ENCODE measurements at regions not wholly inside any gene's neighbourhood (a gene's known extent, or its start where the extent isn't known, plus 50 kb on each side); places are given as distances from the start of the nearest gene placed in this dataset.

- Histone ChIP-seq H3K4me1 (replicated peaks in 1 of 4; ENCODE audit: control insufficient read depth in 3 of 4, insufficient read depth in 4 of 4, low read length in 3 of 4) (no peaks in the 10 kb centered on the region), H4K8ac (ENCODE audit: extremely low read depth, insufficient read depth, low read length) (no peak overlapping the region), H3K18ac (ENCODE audit: extremely low read depth, low read length) (no peak overlapping the region), H3K79me1 (ENCODE audit: low read depth, low read length) (no peaks in the 10 kb centered on the region), H3K4ac (replicated peaks; ENCODE audit: insufficient read length, low read depth, low read length) (no peak overlapping the region), H3K9me3 (ENCODE audit: insufficient read depth in 2 of 2, low read depth in 1 of 2, low read length in 1 of 2) (no peaks in the 10 kb centered on the region), H3K56ac (replicated peaks; ENCODE audit: insufficient read length, low read depth, low read length) (no peak overlapping the region), H2BK12ac (ENCODE audit: low read depth, low read length) (no peak overlapping the region), H3K23me2 (ENCODE audit: low read depth, low read length) (no peaks in the 10 kb centered on the region), H2BK120ac (replicated peaks; ENCODE audit: low read depth, low read length) (no peak overlapping the region), H4K91ac (replicated peaks; ENCODE audit: insufficient read length, low read length) (no peak overlapping the region), H3K14ac (ENCODE audit: insufficient read length) (no peak overlapping the region), H3K23ac (ENCODE audit: insufficient read length) (no peak overlapping the region), H3K9ac (replicated peaks in 1 of 4; ENCODE audit: extremely low read depth in 1 of 4, low read depth in 3 of 4, low read length in 3 of 4) (no peak overlapping the region), H3K79me2 (ENCODE audit: control insufficient read depth in 1 of 2, insufficient read depth in 2 of 2, low read length in 2 of 2) (no peaks in the 10 kb centered on the region), H2BK20ac (ENCODE audit: low read length) (no peak overlapping the region), H3K4me3 (ENCODE audit: extremely low read depth in 1 of 4, insufficient read depth in 2 of 4, low read depth in 3 of 4, low read length in 4 of 4) (no peak overlapping the region), H3K4me2 (ENCODE audit: insufficient read depth in 1 of 2, low read depth in 2 of 2, low read length in 2 of 2) (no peak overlapping the region), H2BK15ac (ENCODE audit: low read length) (no peak overlapping the region), H2AK5ac (ENCODE audit: low read depth, low read length) (no peak overlapping the region), H4K5ac (ENCODE audit: insufficient read length, low read depth, low read length) (no peak overlapping the region), H2BK5ac (ENCODE audit: low read depth, low read length) (no peak overlapping the region), H3K36me3 (ENCODE audit: control insufficient read depth in 2 of 4, insufficient read depth in 4 of 4, low read length in 3 of 4) (no peaks in the 10 kb centered on the region), H4K20me1 (replicated peaks in 1 of 2; ENCODE audit: control insufficient read depth in 1 of 2, insufficient read depth in 2 of 2, low read length in 2 of 2) (no peaks in the 10 kb centered on the region), H2AFZ (ENCODE audit: low read length) (no peak overlapping the region), H3K27me3 (replicated peaks in 1 of 4; ENCODE audit: control insufficient read depth in 3 of 4, extremely low read depth in 1 of 4, insufficient read depth in 3 of 4, low read length in 3 of 4) (no peaks in the 10 kb centered on the region), H3K27ac (ENCODE audit: low read depth, low read length) (no peak overlapping the region)
- FAIRE-seq (no peak), DNase-seq (ENCODE audit: low read depth in 1 of 2, low spot score in 2 of 2) (no peak)
- POLR2A ChIA-PET (ENCODE audit: partially characterized antibody): no interaction called here
- CTCF ChIA-PET (ENCODE audit: partially characterized antibody): interaction anchor here (0.5 to 1.1 kb wide), 2 partner anchors 216 to 566 kb away, joined by 3 read pairs; no protein-coding TSS in a partner anchor
- TF ChIP-seq ATF3 (IDR thresholded peaks at IDR 0.05; ENCODE audit: insufficient read depth, low read depth, low read length) (no peak), ASH2L (IDR thresholded peaks at IDR 0.05; ENCODE audit: low read length) (no peak), SIN3A (conservative IDR thresholded peaks at IDR 0.05 in 1 of 2, IDR thresholded peaks at IDR 0.05 in 1 of 2; ENCODE audit: low read depth in 1 of 2, low read length in 2 of 2) (no peak), TAF7 (optimal IDR thresholded peaks at IDR 0.05; ENCODE audit: borderline replicate concordance, low read depth, low read length) (no peak), RNF2 (IDR thresholded peaks at IDR 0.05; ENCODE audit: borderline replicate concordance, low read depth, low read length, missing control alignments, poor library complexity, severe bottlenecking) (no peak), CBX8 (IDR thresholded peaks at IDR 0.05; ENCODE audit: borderline replicate concordance, low read depth, low read length) (no peak), TBP (IDR thresholded peaks at IDR 0.05; ENCODE audit: low read depth, low read length) (no peak), CHD2 (IDR thresholded peaks at IDR 0.05; ENCODE audit: low read length) (no peak), NANOG (IDR thresholded peaks at IDR 0.05; ENCODE audit: insufficient read depth, low read depth, low read length, poor library complexity, severe bottlenecking) (no peak), ATF2 (IDR thresholded peaks at IDR 0.05; ENCODE audit: low read length) (no peak), POLR2AphosphoS5 (IDR thresholded peaks at IDR 0.05; ENCODE audit: low read depth, low read length) (no peak), GTF2F1 (IDR thresholded peaks at IDR 0.05; ENCODE audit: borderline replicate concordance, low read depth, low read length) (no peak), SRF (IDR thresholded peaks at IDR 0.05; ENCODE audit: low read depth, low read length) (no peak)
Observed at GRCh38 chr2:193368615-193369014, 1173.9 kb upstream of the TMEFF2 start.
